Aorta (tissue), 5 donors: ENCODE measurements at regions not wholly inside any gene's neighbourhood (a gene's known extent, or its start where the extent isn't known, plus 50 kb on each side); places are given as distances from the start of the nearest gene placed in this dataset.

Source experiments
- ATAC-seq: fragments of 200-7000 bp; cut with Tn5 transposase; one replicate; pipeline ENCODE4 v1.9.1; 2022; ENCODE audit warnings: moderate library complexity; ENCODE audit not compliant: low FRiP score
- DNase-seq, 2 donors: peaks; one replicate each; pipeline ENCODE4 v3.0.0-alpha.2; 2020
- H3K27ac ChIP-seq, 2 donors: one replicate each; pipeline ENCODE4 v1.5.1; 2013; ENCODE audit warnings: low read length in 2 of 2, mild to moderate bottlenecking in 2 of 2, moderate library complexity in 2 of 2, control low read depth in 1 of 2, inconsistent platforms in 1 of 2, low read depth in 1 of 2
- H3K27me3 ChIP-seq, 2 donors: one replicate each; pipeline ENCODE4 v1.6.1; 2013; ENCODE audit warnings: control low read depth in 1 of 2, low read length in 1 of 2, mild to moderate bottlenecking in 1 of 2, moderate library complexity in 1 of 2; ENCODE audit not compliant: insufficient read depth in 2 of 2, control insufficient read depth in 1 of 2
- H3K36me3 ChIP-seq, 2 donors: one replicate each; pipeline ENCODE4 v1.6.1; 2013; ENCODE audit warnings: control low read depth in 1 of 2, low read length in 1 of 2, mild to moderate bottlenecking in 1 of 2; ENCODE audit not compliant: insufficient read depth in 2 of 2, control insufficient read depth in 1 of 2
- H3K4me1 ChIP-seq, 2 donors: one replicate each; pipeline ENCODE4 v1.6.1; 2013; ENCODE audit warnings: low read length in 2 of 2, control low read depth in 1 of 2, mild to moderate bottlenecking in 1 of 2, moderate library complexity in 1 of 2; ENCODE audit not compliant: insufficient read depth in 2 of 2, control insufficient read depth in 1 of 2
- H3K4me3 ChIP-seq, 2 donors: one replicate each; pipeline ENCODE4 v1.5.1; 2013; ENCODE audit warnings: low read length in 2 of 2, control low read depth in 1 of 2, mild to moderate bottlenecking in 1 of 2
- H3K9me3 ChIP-seq: one replicate; pipeline ENCODE4 v1.6.1; 2013; ENCODE audit warnings: mild to moderate bottlenecking, low read length; ENCODE audit not compliant: control insufficient read depth
- WGBS, 2 donors: extraction: QIAGEN DNeasy Blood & Tissue Kit; methylation state at CpG; one replicate each; pipeline ENCODE4 v1.1.7; 2013; 5-methylcytosine and 5-hydroxymethylcytosine counted together
- intact Hi-C, 2 donors: fragments of 100-400 bp; cut with DNase I; formaldehyde crosslinking; loops; one replicate each; pipeline versions ENCODE4 v1.14.2 to v1.15.0; 2022
- donor health status: healthy with polysubstance abuse.
- donor health status: Bipolar disorder and iron deficiency.
- donor health status: DM: no; HTN: no; CAD: no.
- donor health status: DM: no; HTN: no; CAD: no.
- donor health status: DM: yes; HTN: yes; CAD: no.

GRCh38 chr6:14267885-14268660 is 150.5 kb downstream of the CD83 start:
- H3K4me3 ChIP-seq, result no peak overlapping the region
- no peaks in the 10 kb centered on the region for H3K4me1 ChIP-seq
- no peaks in the 10 kb centered on the region for H3K9me3 ChIP-seq
- DNase-seq (no peak), ATAC-seq (no peak)
- intact Hi-C loops, result no loop called here
- 93 to 95% methylated on average over 9 of the region's 9 CpGs for WGBS, 2 donors
- no peak overlapping the region for H3K27ac ChIP-seq
- H3K27me3 ChIP-seq, result no peaks in the 10 kb centered on the region
- H3K36me3 ChIP-seq, result no peaks in the 10 kb centered on the region

- no peaks in the 10 kb centered on the region for H3K4me1 ChIP-seq
- WGBS, 2 donors, result 85 to 90% methylated on average over 2 of the region's 2 CpGs
- no peaks in the 10 kb centered on the region for H3K27me3 ChIP-seq
- ATAC-seq (no peak), DNase-seq (no peak)
- H3K4me3 ChIP-seq, result no peak overlapping the region
- intact Hi-C loops, result no loop called here
- no peaks in the 10 kb centered on the region for H3K36me3 ChIP-seq
- H3K9me3 ChIP-seq, result no peaks in the 10 kb centered on the region
- H3K27ac ChIP-seq, result no peak overlapping the region
These were observed 151.9 kb downstream of the CD83 start for GRCh38 chr6:14269436-14269835.

- Histone ChIP-seq H3K9me3 (no peaks in the 10 kb centered on the region), H3K27ac (no peak overlapping the region), H3K36me3 (no peaks in the 10 kb centered on the region), H3K4me1 (no peaks in the 10 kb centered on the region), H3K27me3 (no peaks in the 10 kb centered on the region), H3K4me3 (no peak overlapping the region)
- 89 to 98% methylated on average over 5 of the region's 5 CpGs for WGBS, 2 donors
- ATAC-seq (no peak), DNase-seq (no peak)
- intact Hi-C loops, result no loop called here
These were observed 152.7 kb downstream of the CD83 start for GRCh38 chr6:14270142-14270893.

GRCh38 chr6:14270925-14271788 is 153.6 kb downstream of the CD83 start:
- Histone ChIP-seq H3K4me1 (no peaks in the 10 kb centered on the region), H3K9me3 (no peaks in the 10 kb centered on the region), H3K36me3 (no peaks in the 10 kb centered on the region), H3K4me3 (no peak overlapping the region), H3K27me3 (no peaks in the 10 kb centered on the region), H3K27ac (no peak overlapping the region)
- intact Hi-C loops, result no loop called here
- 71 to 73% methylated on average over 11 of the region's 11 CpGs for WGBS, 2 donors
- DNase-seq, result peak in 1 of 2 donors; percentile 66
- ATAC-seq, result peak; percentile 63

GRCh38 chr6:14271789-14272736 is 154.5 kb downstream of the CD83 start:
- intact Hi-C loops, result no loop called here
- H3K4me3 ChIP-seq, result no peak overlapping the region
- H3K9me3 ChIP-seq, result no peaks in the 10 kb centered on the region
- no peaks in the 10 kb centered on the region for H3K36me3 ChIP-seq
- no peak for DNase-seq
- no peaks in the 10 kb centered on the region for H3K4me1 ChIP-seq
- H3K27me3 ChIP-seq, result no peaks in the 10 kb centered on the region
- 59 to 60% methylated on average over 4 of the region's 4 CpGs for WGBS, 2 donors
- ATAC-seq, result no peak
- no peak overlapping the region for H3K27ac ChIP-seq

- ATAC-seq, result no peak
These were observed 155.1 kb downstream of the CD83 start for GRCh38 chr6:14272737-14273085.

GRCh38 chr6:14273191-14273590 is 155.6 kb downstream of the CD83 start:
- Histone ChIP-seq H3K27me3 (no peaks in the 10 kb centered on the region), H3K4me3 (no peak overlapping the region), H3K9me3 (no peaks in the 10 kb centered on the region), H3K27ac (no peak overlapping the region), H3K36me3 (no peaks in the 10 kb centered on the region), H3K4me1 (no peaks in the 10 kb centered on the region)
- intact Hi-C loops, result no loop called here
- 92 to 93% methylated on average over 8 of the region's 8 CpGs for WGBS, 2 donors
- ATAC-seq, result no peak
- no peak for DNase-seq

More at GRCh38 chr6:14272737-14273085, 155.1 kb downstream of the CD83 start:
- DNase-seq, result no peak
- Histone ChIP-seq H3K27me3 (no peaks in the 10 kb centered on the region), H3K4me1 (no peaks in the 10 kb centered on the region), H3K9me3 (no peaks in the 10 kb centered on the region), H3K27ac (no peak overlapping the region), H3K4me3 (no peak overlapping the region), H3K36me3 (no peaks in the 10 kb centered on the region)
- intact Hi-C loops, result no loop called here
- whole genome bisulfite sequencing, 2 donors, result 99 to 100% methylated on average over 1 of the region's 1 CpG

GRCh38 chr6:14274016-14274415 is 156.4 kb downstream of the CD83 start:
- Histone ChIP-seq H3K4me1 (no peaks in the 10 kb centered on the region), H3K27me3 (no peaks in the 10 kb centered on the region), H3K36me3 (no peaks in the 10 kb centered on the region), H3K27ac (no peak overlapping the region), H3K9me3 (no peaks in the 10 kb centered on the region), H3K4me3 (no peak overlapping the region)
- intact Hi-C loops, result no loop called here
- no peak for DNase-seq
- no peak for ATAC-seq
- WGBS, 2 donors, result 97% methylated on average over 6 of the region's 6 CpGs
